Stimulated activated CD4-positive, alpha-beta T cell treated with anti-CD3 and anti-CD28 coated beads, Interleukin-4, amount 100 ng/mL, for 48 hours (primary cell): ENCODE measurements at regions not wholly inside any gene's neighbourhood (a gene's known extent, or its start where the extent isn't known, plus 50 kb on each side); places are given as distances from the start of the nearest gene placed in this dataset.

ENCODE experiments used
- DNase-seq, 2 donors: peaks; one replicate each; pipeline ENCODE4 v3.0.0-alpha.2; 2020; ENCODE audit warnings: low read depth in 2 of 2

DNA sequence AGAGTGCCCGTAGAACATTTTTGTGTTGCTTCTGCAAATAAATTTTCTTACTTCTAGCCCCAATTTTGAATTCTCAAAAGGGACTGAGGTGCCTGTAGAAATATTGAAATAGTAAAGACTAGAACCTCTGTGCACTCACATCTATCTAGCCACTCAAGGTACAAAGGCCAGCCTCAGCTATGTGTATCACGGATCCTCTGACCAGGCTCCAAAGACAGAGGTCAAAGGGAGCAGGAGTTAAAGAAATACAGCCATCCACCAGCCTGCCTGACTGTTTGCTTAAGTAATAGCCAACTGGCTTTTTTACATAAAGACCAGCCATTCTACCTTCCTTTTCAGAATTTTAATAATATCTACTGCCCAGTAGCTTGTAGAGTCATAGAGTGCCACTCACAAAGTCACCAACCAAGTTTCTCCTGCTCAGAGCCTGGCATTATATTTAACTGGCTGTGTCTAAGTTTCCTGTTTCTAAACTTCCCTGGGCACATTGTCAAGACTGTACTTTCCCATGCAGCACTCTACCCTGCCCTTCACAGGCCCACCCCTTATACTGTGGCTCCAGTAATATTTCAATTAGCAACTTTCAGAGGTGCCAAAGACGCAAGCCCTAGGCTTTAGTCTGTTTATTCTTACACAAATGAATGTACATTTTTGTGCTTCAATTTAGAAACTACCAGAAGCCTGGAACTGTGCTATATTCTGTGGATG is 338.3 kb upstream of the NT5C1B start:
- DNase-seq = no peak

DNA sequence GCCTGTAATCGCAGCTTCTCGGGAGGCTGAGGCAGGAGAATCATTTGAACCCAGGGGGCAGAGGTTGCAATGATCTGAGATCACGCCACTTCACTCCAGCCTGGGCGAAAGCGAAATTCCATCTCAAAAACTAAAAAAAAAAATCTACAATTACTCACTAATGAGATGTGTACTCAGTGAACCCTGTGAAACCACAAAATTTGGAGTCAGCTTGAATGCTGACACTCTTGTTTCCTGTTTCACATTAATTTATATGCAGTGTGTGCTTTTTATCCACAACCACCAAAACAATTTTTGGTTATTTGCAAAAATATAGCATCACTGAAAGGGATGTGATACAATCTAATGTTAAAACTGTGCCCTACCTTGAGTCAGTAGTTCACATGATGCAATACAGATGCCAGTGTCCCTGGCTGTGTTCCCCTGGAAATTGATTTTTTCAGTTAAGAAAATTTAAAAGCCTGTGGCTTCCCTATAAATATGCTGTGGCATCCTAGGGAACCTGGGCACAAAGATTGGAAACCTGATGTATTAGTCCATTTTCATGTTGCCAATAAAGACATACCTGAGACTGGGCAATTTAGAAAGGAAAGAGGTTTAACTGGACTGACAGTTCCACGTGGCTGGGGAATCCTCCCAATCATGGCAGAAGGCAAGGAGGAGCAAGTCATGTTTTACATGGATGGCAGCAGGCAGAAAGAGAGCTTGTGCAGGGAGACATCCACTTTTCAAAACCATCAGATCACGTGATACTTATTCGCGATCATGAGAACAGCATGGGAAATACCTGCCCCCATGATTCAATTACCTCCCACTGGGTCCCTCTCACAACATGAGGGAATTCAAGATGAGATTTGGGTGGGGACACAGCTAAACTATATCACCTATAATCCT is 337.5 kb upstream of the NT5C1B start:
- DNase-seq = no peak

DNA sequence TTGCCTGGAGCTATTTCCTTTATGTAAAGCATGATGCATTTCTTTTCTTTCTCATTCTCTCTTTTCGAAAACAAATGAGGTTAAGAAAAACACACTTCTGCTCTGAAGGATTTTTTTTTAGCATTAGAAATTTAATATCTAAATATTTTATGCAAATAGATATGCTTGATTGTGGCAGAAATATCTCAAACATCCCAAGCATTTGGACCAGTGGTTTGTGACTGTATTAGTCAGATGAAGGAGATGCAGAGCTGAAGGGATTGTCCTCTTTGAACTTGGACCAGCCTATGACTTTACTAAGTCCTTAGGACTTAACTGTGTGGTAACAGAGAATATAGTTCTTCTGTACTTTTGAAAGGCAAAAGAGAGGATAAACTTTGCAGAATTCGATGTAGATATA is 335.9 kb upstream of the NT5C1B start:
- no peak for DNase-seq

DNA sequence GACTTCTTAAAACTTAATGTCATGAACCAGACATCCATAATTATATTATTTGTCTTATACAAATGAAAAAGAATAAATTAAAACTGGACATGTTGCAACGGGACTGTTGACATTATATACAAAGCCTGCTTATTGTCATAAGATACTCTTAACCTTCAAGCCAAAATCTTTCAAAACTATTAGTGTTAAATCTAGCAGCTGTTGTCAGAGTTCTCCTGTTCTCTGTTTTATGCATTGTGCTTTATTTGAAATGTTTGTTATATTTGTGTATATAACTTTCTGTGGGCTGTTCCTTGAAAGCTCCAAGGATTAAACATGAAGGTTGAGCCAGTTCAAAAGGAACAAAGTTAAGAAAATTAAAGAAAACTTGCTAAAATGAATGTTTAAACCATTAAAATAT is 335.5 kb upstream of the NT5C1B start:
- DNase-seq = no peak

DNA sequence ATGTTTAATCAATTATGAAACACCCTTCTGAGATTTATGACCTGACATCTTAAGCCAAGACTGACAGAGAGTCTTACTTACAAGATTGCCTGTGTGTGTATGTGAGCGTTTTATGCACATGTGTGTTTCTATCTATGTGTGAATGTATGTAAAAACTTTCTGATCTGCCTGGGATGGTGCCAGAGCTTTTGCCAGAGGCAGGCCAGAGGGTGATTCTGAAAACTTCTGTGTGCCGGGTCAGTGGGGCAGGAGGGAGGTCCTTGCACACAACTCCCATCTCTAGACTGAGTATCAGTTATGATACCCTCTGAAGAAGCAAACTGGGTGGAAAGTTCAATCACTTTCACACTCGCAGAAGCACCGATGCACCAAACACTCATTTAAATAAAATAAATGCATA is 335.0 kb upstream of the NT5C1B start:
- DNase-seq = no peak

DNA sequence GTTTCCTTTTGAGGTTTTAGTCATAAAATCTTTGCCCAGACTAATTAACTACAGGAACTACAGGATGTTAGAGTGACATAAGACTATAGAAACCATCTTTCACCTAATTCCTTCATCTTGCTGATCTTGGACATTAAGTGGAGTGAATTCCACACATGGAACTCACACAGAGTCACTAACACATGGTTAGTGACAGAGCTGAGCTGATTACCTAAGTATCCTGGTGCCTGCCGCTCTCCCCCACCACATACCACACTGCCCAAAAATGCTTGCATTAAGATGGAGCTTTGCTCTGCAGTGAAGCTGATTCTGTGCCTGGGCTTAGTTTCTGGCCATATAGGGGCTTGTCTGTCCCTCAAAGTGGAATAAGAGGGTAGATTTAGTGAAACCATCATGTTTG is 332.9 kb upstream of the NT5C1B start:
- DNase-seq = no peak

DNA sequence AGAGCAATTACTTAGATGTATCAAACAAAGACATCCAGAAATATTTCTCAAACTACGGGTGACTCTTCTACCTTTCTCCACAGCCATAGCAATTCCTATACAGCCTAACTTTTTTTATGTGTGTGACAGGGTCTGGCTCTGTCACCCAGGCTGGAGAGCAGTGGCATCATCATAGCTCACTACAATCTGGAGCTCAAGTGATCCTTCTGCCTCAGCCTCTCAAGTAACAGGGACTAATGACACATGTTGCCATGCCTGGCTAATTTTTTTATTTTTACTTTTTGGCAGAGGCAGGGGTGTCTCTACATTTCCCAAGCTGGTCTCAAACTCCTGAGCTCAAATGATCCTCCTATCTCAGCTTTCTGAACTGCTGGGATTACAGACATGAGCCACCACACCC is 328.9 kb upstream of the NT5C1B start:
- no peak for DNase-seq

DNA sequence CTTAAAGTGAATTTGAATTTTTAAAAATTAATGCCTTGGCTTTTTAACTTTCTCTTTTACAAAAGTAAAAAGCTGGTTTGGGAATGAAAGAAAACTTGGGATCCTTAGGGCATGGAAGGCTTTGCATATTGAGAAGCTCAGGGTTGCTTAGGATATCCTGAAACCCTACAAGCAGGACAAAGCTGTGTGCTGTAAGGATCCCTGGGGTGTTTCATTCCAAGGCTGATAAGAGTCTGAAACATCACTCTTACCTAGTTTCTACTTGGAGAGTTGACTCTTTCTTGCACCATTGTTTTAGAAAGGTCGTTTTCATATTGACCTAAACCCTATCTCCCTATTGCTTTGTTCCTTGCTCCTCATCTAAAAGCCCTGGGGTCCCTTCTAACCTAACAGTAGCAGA is 325.9 kb upstream of the NT5C1B start:
- DNase-seq = no peak

DNA sequence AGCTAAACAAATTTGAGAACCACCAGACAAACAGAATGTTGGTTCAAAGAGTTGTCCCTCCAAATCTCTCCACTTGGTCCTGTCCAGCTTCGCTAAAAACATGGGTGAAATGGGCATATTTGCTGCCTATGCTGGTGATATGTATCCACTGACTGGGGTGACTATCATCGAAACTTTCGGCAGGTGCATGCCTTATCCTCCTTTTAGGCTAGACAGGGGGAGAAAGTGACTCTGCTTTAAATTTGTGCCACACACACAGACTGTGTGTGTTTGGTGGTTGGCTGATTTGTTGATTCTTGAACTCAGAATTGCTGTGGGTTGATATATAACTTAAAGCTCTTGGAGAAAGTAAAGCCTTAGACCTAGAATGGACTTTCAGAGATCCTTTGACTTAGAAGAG is 324.1 kb upstream of the NT5C1B start:
- no peak for DNase-seq

DNA sequence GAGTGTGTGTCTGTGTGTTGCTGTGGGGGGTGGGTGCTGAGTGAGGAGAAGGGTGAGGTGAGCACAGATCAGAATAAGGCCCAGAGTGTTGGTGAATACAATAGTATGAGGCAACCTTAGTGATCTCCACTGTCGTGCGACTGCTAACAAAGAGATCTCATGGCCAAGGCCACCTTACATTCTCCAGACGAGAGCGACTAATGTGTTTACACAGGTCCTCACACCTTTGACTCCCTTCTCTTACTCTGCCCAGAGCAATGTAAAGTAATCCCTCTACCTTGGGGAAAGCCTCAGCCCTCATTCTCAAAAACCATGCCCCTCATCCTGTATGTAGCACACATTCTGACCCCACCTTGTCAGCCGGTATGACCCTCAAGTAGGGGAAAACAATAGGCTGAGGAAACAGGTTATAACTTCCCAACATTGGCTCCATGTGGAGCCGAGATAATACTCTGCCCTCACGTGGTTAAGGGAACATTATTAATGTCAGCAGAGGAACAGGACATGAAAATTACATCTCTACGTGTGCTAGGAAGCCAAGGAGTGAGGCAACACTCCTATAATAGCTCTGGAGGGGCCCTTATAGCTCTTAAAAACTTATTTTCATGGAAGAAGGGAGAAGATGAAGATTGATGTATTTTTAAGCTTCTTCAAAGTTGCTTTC is 323.0 kb upstream of the NT5C1B start:
- no peak for DNase-seq

DNA sequence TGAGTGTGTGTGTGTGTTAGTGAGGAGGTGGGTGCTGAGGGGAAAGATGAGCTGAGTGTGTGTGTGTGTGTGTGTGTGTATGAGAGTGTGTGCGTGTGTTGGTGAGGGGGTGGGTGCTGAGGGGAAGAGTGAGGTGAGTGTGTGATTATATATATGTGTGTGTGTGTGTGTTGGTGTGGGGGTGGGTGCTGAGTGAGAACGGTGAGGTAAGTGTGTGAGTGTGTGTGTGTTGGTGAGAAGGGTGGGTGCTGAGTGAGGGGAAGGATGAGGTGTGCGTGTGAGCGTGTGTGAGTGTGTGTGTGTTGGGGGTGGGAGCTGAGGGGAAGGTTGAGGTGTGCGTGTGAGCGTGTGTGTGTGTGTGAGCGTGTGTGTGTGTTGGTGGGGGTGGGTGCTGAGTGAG is 322.0 kb upstream of the NT5C1B start:
- DNase-seq = no peak

DNA sequence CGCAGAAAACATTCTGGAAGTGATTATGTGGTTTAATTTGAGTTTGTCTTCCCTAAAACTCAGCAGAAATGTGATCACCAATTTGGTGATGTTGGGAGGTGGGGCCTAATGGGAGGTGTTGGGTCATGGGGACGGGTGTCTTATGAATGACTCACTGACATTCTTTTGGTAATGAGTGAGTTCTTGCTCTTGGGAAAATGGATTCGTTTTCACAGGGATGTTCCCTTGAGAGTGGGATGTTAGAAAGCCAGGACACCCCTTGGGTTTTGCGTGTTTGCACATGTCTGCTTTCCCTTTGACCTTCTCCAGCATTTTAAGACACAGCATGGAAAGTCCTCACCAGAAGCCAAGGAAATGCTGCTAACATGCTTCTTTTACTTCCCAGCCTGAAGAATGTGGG is 321.5 kb upstream of the NT5C1B start:
- DNase-seq = no peak

DNA sequence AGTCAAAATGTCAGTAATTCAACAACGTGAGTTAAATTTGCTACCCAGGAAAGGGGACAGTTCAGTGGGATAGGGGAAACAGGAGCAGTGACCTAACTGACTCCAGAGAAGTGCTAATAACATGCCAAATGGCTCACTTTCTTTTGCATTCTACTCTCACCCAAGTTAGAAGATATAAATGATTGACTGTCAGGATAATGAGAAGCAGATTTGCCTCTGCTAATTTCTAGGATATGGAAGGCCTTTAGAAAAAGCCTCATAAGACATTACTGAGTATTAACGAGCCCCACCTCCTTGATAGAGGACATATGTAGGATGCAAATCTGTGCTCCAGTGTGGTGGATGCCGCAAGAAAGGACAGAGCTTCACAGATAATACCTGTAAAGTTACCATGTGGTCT is 318.6 kb upstream of the NT5C1B start:
- DNase-seq = no peak

DNA sequence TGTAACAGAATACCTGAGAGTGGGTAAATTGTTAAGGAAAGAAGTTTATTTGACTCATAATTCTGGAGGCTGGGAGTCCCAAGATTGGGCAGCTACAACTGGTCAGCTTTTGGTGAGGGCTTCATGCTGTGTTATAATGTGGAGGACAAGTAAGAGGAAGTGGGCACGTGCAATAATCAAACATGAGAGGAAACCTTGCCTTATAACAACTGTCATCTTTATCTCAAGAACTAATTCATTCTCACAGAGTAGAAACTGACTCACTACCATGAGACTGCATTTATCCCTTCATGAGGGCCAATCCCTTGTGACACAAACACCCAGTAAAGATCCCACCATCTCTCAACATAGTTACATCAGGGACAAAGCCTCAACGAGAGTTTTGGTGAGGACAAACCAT is 318.1 kb upstream of the NT5C1B start:
- DNase-seq = no peak

DNA sequence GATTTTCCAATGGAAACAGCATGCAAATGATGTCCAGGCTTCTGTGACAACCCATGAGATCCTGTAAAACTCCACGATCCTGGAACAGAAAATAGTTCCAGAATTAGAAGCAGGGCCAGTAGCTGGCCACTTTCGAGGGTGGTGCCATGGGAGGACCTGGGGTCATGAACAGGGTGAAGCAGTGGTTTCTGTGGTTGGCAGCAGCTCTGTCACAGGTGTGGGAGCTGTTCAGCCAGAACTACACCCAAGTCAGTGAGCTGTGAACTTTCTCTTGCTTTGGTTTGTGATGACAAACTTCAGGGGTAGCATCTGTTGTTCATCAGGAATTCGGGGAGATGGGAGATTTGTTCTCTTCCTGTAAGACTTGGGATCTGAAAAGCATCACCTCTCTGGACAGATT is 314.4 kb upstream of the NT5C1B start:
- no peak for DNase-seq

DNA sequence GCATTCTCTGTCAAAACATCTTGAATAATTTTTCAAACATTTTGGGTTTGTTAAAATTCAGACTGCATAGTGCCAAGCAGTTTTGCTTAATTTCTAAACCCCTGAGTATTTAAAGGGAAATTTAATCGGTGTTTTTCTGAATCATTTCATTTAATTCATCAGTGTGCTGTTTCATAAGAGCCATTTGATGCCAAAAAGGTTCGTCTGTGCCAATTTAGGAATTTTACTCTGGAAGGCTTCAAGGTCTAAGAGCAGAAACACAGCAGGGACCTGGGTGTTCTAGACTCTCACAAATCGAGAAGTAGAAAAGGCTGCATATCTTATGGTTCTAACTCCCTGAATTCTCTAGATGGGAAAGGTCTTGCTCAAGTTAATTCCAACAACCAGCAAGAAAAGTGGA is 311.9 kb upstream of the NT5C1B start:
- DNase-seq = no peak

DNA sequence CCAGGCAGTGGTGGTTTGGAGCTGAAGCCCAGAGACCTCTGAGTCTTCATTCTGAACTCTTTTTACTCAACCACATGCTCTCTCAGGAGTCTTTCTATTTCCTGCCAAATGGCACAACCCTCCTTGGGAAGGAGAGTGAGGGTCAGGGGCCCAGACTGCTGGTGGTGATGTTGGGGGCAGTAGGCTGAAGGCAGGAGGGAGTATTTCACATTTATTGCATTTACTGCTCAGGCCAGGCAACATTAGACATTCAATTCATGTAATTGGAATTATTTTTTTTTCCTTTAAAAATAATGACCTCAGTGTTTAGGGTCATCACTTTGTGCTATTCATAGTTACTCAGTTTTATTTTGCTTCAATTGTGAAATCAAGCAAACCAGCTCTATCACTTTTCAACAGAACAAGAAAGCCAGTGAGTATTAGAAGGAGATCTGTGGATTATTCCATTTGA is 311.3 kb upstream of the NT5C1B start:
- no peak for DNase-seq

DNA sequence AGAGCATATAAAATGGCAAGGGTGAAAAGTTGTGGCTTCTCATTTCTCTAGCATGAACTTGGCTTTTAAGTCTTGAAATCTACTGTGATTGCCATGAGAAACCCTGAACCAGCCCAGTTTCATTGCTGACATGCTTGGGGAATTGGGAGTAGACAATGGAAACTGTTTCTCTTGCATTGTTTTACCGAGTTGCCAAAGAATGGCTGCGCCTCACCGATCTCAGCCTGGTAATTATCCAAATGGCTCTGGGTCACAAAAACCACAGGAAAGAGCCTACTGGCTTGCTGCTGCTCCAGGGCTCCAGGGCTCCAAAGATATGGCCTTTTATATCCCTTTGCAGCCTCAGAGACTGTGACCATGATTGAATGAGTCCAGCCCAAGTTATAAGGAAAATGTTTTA is 310.4 kb upstream of the NT5C1B start:
- DNase-seq = no peak

DNA sequence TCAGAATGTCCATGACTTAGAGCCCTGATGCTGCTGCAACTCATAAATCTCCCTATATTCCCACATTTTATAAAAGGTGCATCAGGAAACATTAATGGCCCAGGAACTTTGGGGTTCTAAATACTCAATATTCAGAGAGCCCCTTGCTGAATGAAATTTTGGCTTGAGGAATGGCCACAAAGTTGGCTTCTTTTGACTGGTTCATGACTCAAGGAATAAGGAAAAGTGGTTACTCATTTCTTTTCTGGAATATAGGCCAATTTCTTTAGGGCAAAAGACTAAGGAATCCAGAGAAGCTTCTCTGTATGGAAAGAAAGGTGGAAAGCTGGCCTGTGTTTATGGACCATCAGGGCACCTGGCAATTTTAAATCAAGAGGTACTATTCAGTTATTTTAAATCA is 308.9 kb upstream of the NT5C1B start:
- DNase-seq = no peak

DNA sequence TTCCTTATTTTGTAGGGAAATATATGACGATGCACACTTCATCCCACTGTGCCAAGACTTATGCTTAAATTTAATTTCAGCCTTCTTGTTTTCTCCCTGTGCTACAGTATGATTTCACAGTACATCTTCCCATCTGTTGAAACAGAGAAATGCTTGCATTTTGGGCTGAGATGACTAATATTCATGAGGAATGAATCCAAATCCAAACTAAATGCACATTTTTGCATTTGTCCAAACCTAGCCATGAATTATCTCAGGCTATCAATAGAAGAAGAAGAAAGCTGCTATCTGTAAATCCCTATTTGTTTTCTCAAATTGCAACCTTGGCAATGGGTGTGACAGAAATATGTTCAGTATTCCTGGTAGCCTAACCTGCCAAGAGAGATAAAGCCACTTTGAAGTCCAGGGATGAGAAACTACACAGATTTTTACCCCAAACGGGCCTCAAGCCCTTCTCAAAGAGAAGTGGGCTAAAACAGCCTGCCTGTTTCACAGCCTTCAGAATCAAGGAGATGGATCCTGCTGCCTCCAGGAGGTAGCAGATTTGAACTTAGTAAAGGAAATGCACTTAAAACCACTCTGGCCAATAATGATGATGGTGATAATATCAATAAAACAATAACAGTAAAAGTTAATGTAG is 306.9 kb upstream of the NT5C1B start:
- DNase-seq = no peak

DNA sequence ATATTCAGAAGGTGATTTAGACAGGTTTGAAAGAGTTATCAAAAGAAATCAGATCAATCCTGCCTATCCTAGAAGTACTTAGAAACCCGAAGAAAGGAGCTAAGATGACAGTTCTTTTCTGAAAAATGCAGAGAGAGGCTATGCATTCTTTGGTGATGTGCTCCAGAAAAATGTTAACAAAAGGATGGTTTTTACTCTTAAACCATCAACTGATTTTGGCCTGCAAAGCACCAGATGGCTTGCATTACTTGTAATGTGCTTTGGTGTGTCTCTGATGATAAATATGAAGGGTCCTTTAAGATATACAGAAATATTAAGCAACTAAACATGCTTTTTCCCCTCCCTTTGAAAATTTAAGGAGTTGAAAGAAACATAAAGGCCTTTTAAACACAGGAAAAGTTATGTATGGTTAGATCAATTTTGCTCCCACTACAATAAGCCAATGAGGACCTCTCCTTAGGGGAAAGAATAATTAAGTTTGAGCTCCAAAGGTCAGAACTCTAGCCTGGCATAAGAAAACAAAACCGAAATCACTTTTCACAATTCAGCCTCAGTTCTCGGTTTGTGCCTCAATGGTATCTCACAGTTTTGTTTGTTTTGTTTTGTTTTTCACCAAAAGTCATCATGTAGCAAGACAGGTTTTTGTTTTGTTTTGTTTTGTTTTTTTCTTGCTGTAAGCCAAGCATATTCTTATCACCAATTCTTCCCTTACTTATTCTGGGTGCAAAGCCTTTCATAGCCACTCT is 302.4 kb upstream of the NT5C1B start:
- DNase-seq = no peak
